VCaP (cell line): ENCODE measurements at regions not wholly inside any gene's neighbourhood (a gene's known extent, or its start where the extent isn't known, plus 50 kb on each side); places are given as distances from the start of the nearest gene placed in this dataset.

ENCODE experiments used
- H3K27ac ChIP-seq: fragments of 450-650 bp; 2 replicates; pipeline ENCODE4 v1.5.1; 2017
- CTCF ChIP-seq: fragments of 450-650 bp; conservative IDR thresholded peaks from 2 replicates; pipeline ENCODE4 v1.5.1; 2017; ENCODE audit warnings: mild to moderate bottlenecking, moderate library complexity

- H3K27ac ChIP-seq: no peak overlapping the region
- TF ChIP-seq CTCF: no peak
Measured at GRCh38 chr3:166461626-166462025, 624.4 kb upstream of the BCHE start.

GRCh38 chr3:166457382-166457781 lies 620.2 kb upstream of the BCHE start:
- H3K27ac ChIP-seq: no peak overlapping the region
- no peak for TF ChIP-seq CTCF

GRCh38 chr3:166456286-166456685 lies 619.1 kb upstream of the BCHE start:
- TF ChIP-seq CTCF: no peak
- no peak overlapping the region for H3K27ac ChIP-seq

- H3K27ac ChIP-seq: no peak overlapping the region; the same call in 1 of the 2 replicates
- no peak for TF ChIP-seq CTCF
Measured at GRCh38 chr3:166455744-166456143, 618.5 kb upstream of the BCHE start.

- H3K27ac ChIP-seq: peak overlapping the region; percentile 64
- TF ChIP-seq CTCF: no peak
Measured at GRCh38 chr3:166453478-166453877, 616.3 kb upstream of the BCHE start.

- H3K27ac ChIP-seq: no peak overlapping the region; the same call in 1 of the 2 replicates
- no peak for TF ChIP-seq CTCF
Measured at GRCh38 chr3:166451997-166452396, 614.8 kb upstream of the BCHE start.

- no peak overlapping the region; the same call in none of the 2 replicates for H3K27ac ChIP-seq
- TF ChIP-seq CTCF: no peak
Measured at GRCh38 chr3:166447513-166447912, 610.3 kb upstream of the BCHE start.

GRCh38 chr3:166446986-166447385 lies 609.8 kb upstream of the BCHE start:
- H3K27ac ChIP-seq: no peak overlapping the region; the same call in none of the 2 replicates
- TF ChIP-seq CTCF: no peak
